ENCODE measurements at regions not wholly inside any gene's neighbourhood (a gene's known extent, or its start where the extent isn't known, plus 50 kb on each side); places are given as distances from the start of the nearest gene placed in this dataset.
"Not testable (repeated sequence)": the region's sequence is repeated elsewhere in the genome, so short reads cannot be mapped to it uniquely, and the experiment has no call there.

GRCh38 chr9:67708109-67708508 is 150.6 kb upstream of the ANKRD20A1 start:
- DNase-seq; ATAC-seq (ENCODE audit: poor library complexity); intact Hi-C loops (cut with DNase I): not testable (repeated sequence)

GRCh38 chr9:67711429-67711828 is 147.3 kb upstream of the ANKRD20A1 start:
- ATAC-seq (ENCODE audit: poor library complexity); intact Hi-C loops (cut with DNase I): not testable (repeated sequence)
- peak; percentile 22 for DNase-seq

GRCh38 chr9:67711931-67712330 is 146.8 kb upstream of the ANKRD20A1 start:
- DNase-seq; intact Hi-C loops (cut with DNase I); ATAC-seq (ENCODE audit: poor library complexity): not testable (repeated sequence)

- DNase-seq; ATAC-seq (ENCODE audit: poor library complexity); intact Hi-C loops (cut with DNase I): not testable (repeated sequence)
Measured at GRCh38 chr9:67712956-67713355, 145.8 kb upstream of the ANKRD20A1 start.

- peak; percentile 81 for DNase-seq
- intact Hi-C loops (cut with DNase I); ATAC-seq (ENCODE audit: poor library complexity): not testable (repeated sequence)
Measured at GRCh38 chr9:67717830-67718388, 140.8 kb upstream of the ANKRD20A1 start.

- DNase-seq, result peak; percentile 33
- intact Hi-C loops (cut with DNase I); ATAC-seq (ENCODE audit: poor library complexity): not testable (repeated sequence)
Measured at GRCh38 chr9:67720491-67720890, 138.2 kb upstream of the ANKRD20A1 start.

GRCh38 chr9:67722460-67723090 is 136.2 kb upstream of the ANKRD20A1 start:
- intact Hi-C loops (cut with DNase I), result not testable (repeated sequence)
- peak; percentile 95 for ATAC-seq (ENCODE audit: poor library complexity)

GRCh38 chr9:67723185-67723584 is 135.5 kb upstream of the ANKRD20A1 start:
- intact Hi-C loops (cut with DNase I), result not testable (repeated sequence)
- peak; percentile 32 for ATAC-seq (ENCODE audit: poor library complexity)
- peak; percentile 34 for DNase-seq

More at GRCh38 chr9:67722460-67723090, 136.2 kb upstream of the ANKRD20A1 start:
- DNase-seq, result not testable (repeated sequence)

GRCh38 chr9:67724885-67725284 is 133.8 kb upstream of the ANKRD20A1 start:
- ATAC-seq (ENCODE audit: poor library complexity); intact Hi-C loops (cut with DNase I): not testable (repeated sequence)
- DNase-seq, result peak; percentile 48

GRCh38 chr9:67726213-67726988 is 132.3 kb upstream of the ANKRD20A1 start:
- ATAC-seq (ENCODE audit: poor library complexity), result peak; percentile 66

GRCh38 chr9:67763133-67763532 is 95.6 kb upstream of the ANKRD20A1 start:
- intact Hi-C loops (cut with DNase I); DNase-seq; ATAC-seq (ENCODE audit: poor library complexity): not testable (repeated sequence)

More at GRCh38 chr9:67726213-67726988, 132.3 kb upstream of the ANKRD20A1 start:
- DNase-seq, result peak; percentile 43
- intact Hi-C loops (cut with DNase I), result not testable (repeated sequence)

GRCh38 chr9:67771807-67772206 is 86.9 kb upstream of the ANKRD20A1 start:
- ATAC-seq (ENCODE audit: poor library complexity); intact Hi-C loops (cut with DNase I); DNase-seq: not testable (repeated sequence)

- DNase-seq; ATAC-seq (ENCODE audit: poor library complexity); intact Hi-C loops (cut with DNase I): not testable (repeated sequence)
Measured at GRCh38 chr9:67800170-67800569, 58.6 kb upstream of the ANKRD20A1 start.
